Left lung (tissue), 4 donors: ENCODE measurements at regions not wholly inside any gene's neighbourhood (a gene's known extent, or its start where the extent isn't known, plus 50 kb on each side); places are given as distances from the start of the nearest gene placed in this dataset.

Experiments
- ATAC-seq: fragments of 200-7000 bp; cut with Tn5 transposase; one replicate; pipeline ENCODE4 v1.9.1; 2020; ENCODE audit warnings: moderate library complexity
- DNase-seq, 4 donors: peaks; one replicate each; pipeline ENCODE4 v3.0.0-alpha.2; 2013 to 2020
- H3K27ac ChIP-seq, 2 donors: fragments of 200-600 bp; sonication (generic) in 1 of 2; one replicate each; pipeline versions ENCODE4 v1.5.0 to v1.8.0; 2020 to 2021
- H3K27me3 ChIP-seq, 2 donors: fragments of 200-600 bp; sonication (generic) in 1 of 2; one replicate each; pipeline versions ENCODE4 v1.5.0 to v1.8.0; 2020 to 2021
- H3K36me3 ChIP-seq, 2 donors: fragments of 200-600 bp; sonication (generic) in 1 of 2; one replicate each; pipeline versions ENCODE4 v1.5.0 to v1.8.0; 2020 to 2021
- H3K4me1 ChIP-seq, 2 donors: fragments of 200-600 bp; one replicate each; pipeline ENCODE4 v1.8.0; 2021
- H3K4me3 ChIP-seq, 2 donors: fragments of 200-600 bp; sonication (generic) in 1 of 2; one replicate each; pipeline versions ENCODE4 v1.5.0 to v1.8.0; 2020 to 2021; ENCODE audit warnings: mild to moderate bottlenecking in 1 of 2
- H3K9me3 ChIP-seq, 2 donors: fragments of 200-600 bp; sonication (generic) in 1 of 2; one replicate each; pipeline versions ENCODE4 v1.5.0 to v1.8.0; 2020 to 2021
- CTCF ChIP-seq, 2 donors: fragments of 200-600 bp; sonication (generic) in 1 of 2; IDR thresholded peaks; one replicate each; pipeline versions ENCODE4 v1.5.0 to v1.8.0; 2021; ENCODE audit warnings: antibody characterized with exemption in 2 of 2
- intact Hi-C, 2 donors: fragments of 100-400 bp; cut with DNase I; formaldehyde crosslinking; loops; one replicate each; pipeline versions ENCODE4 v1.11.2 to v1.14.2; 2022
- donor health status: DM: no; HTN: yes; CAD: no.
- donor health status: DM: no; HTN: no; CAD: no.

- H3K27me3 ChIP-seq, result peaks cover 0 to 10% of the 10 kb centered on the region in 2 donors
- no peak overlapping the region for H3K27ac ChIP-seq
- DNase-seq (no peak), ATAC-seq (no peak)
- no peaks in the 10 kb centered on the region for H3K4me1 ChIP-seq
- H3K4me3 ChIP-seq, result no peak overlapping the region
- TF ChIP-seq CTCF (IDR thresholded peaks at IDR 0.05), result no peak
- no peaks in the 10 kb centered on the region for H3K9me3 ChIP-seq
- H3K36me3 ChIP-seq, result no peaks in the 10 kb centered on the region
- intact Hi-C loops, result no loop called here
Observed at GRCh38 chr2:562391-563364, 114.5 kb downstream of the TMEM18 start.

- Histone ChIP-seq H3K36me3 (no peaks in the 10 kb centered on the region), H3K9me3 (no peaks in the 10 kb centered on the region), H3K4me3 (no peak overlapping the region), H3K27me3 (peaks cover 0 to 15% of the 10 kb centered on the region in 2 donors), H3K4me1 (no peaks in the 10 kb centered on the region), H3K27ac (no peak overlapping the region)
- no peak for ATAC-seq
- DNase-seq, result no peak
- TF ChIP-seq CTCF (IDR thresholded peaks at IDR 0.05), result no peak
- intact Hi-C loops, result no loop called here
Observed at GRCh38 chr2:558879-559278, 118.3 kb downstream of the TMEM18 start.

- no peak for ATAC-seq
Observed at GRCh38 chr2:558302-558642, 118.9 kb downstream of the TMEM18 start.

GRCh38 chr2:557635-558301 is 119.4 kb downstream of the TMEM18 start:
- H3K27me3 ChIP-seq, result peaks cover 0 to 10% of the 10 kb centered on the region in 2 donors
- ATAC-seq (peak; percentile 48), DNase-seq (no peak)
- intact Hi-C loops, result no loop called here
- H3K4me1 ChIP-seq, result no peaks in the 10 kb centered on the region
- TF ChIP-seq CTCF (IDR thresholded peaks at IDR 0.05), result no peak
- no peaks in the 10 kb centered on the region for H3K36me3 ChIP-seq
- no peak overlapping the region for H3K4me3 ChIP-seq
- H3K27ac ChIP-seq, result no peak overlapping the region
- no peaks in the 10 kb centered on the region for H3K9me3 ChIP-seq

More at GRCh38 chr2:558302-558642, 118.9 kb downstream of the TMEM18 start:
- intact Hi-C loops, result no loop called here
- H3K4me3 ChIP-seq, result no peak overlapping the region
- H3K27me3 ChIP-seq, result peaks cover 0 to 14% of the 10 kb centered on the region in 2 donors
- no peaks in the 10 kb centered on the region for H3K9me3 ChIP-seq
- no peak for DNase-seq
- TF ChIP-seq CTCF (IDR thresholded peaks at IDR 0.05), result no peak
- no peaks in the 10 kb centered on the region for H3K36me3 ChIP-seq
- no peak overlapping the region for H3K27ac ChIP-seq
- H3K4me1 ChIP-seq, result no peaks in the 10 kb centered on the region

GRCh38 chr2:556485-556884 is 120.7 kb downstream of the TMEM18 start:
- ATAC-seq, result no peak
- Histone ChIP-seq H3K27ac (no peak overlapping the region), H3K4me1 (no peaks in the 10 kb centered on the region), H3K27me3 (peaks cover 0 to 10% of the 10 kb centered on the region in 2 donors), H3K36me3 (no peaks in the 10 kb centered on the region), H3K9me3 (no peaks in the 10 kb centered on the region), H3K4me3 (no peak overlapping the region)
- peak in 2 of 4 donors; percentile 41 to 64 for DNase-seq
- no peak for TF ChIP-seq CTCF (IDR thresholded peaks at IDR 0.05)
- intact Hi-C loops, result no loop called here
